ENCODE measurements at regions not wholly inside any gene's neighbourhood (a gene's known extent, or its start where the extent isn't known, plus 50 kb on each side); places are given as distances from the start of the nearest gene placed in this dataset.

GRCh38 chr18:75931079-75931478, 503.6 kb upstream of the SMIM21 start:
- intact Hi-C loops (cut with DNase I; ENCODE audit: low total_unique reads): no loop called here
- Histone ChIP-seq H3K27ac (no peak overlapping the region), H3K4me1 (no peaks in the 10 kb centered on the region), H3K27me3 (no peaks in the 10 kb centered on the region), H3K4me3 (no peak overlapping the region), H3K36me3 (ENCODE audit: low read depth, missing control alignments) (no peaks in the 10 kb centered on the region), H3K9me3 (no peaks in the 10 kb centered on the region)
- no peak for DNase-seq
- no peak for TF ChIP-seq POLR2A (IDR thresholded peaks at IDR 0.05)
- TF ChIP-seq, protein P1, sequence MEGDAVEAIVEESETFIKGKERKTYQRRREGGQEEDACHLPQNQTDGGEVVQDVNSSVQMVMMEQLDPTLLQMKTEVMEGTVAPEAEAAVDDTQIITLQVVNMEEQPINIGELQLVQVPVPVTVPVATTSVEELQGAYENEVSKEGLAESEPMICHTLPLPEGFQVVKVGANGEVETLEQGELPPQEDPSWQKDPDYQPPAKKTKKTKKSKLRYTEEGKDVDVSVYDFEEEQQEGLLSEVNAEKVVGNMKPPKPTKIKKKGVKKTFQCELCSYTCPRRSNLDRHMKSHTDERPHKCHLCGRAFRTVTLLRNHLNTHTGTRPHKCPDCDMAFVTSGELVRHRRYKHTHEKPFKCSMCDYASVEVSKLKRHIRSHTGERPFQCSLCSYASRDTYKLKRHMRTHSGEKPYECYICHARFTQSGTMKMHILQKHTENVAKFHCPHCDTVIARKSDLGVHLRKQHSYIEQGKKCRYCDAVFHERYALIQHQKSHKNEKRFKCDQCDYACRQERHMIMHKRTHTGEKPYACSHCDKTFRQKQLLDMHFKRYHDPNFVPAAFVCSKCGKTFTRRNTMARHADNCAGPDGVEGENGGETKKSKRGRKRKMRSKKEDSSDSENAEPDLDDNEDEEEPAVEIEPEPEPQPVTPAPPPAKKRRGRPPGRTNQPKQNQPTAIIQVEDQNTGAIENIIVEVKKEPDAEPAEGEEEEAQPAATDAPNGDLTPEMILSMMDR (IDR thresholded peaks at IDR 0.05): no peak
- WGBS, 2 donors: 88 to 95% methylated on average over 2 of the region's 2 CpGs

- no peaks in the 10 kb centered on the region for H3K36me3 ChIP-seq (ENCODE audit: low read depth, missing control alignments)
- no peak overlapping the region for H3K27ac ChIP-seq
- H3K4me1 ChIP-seq: no peaks in the 10 kb centered on the region
- WGBS, 2 donors: 53 to 55% methylated on average over 2 of the region's 2 CpGs
- no peaks in the 10 kb centered on the region for H3K27me3 ChIP-seq
- intact Hi-C loops (cut with DNase I; ENCODE audit: low total_unique reads): no loop called here
- H3K4me3 ChIP-seq: no peak overlapping the region
- TF ChIP-seq POLR2A (IDR thresholded peaks at IDR 0.05): no peak
- TF ChIP-seq, protein P1 (IDR thresholded peaks at IDR 0.05): no peak
- no peak for DNase-seq
- no peaks in the 10 kb centered on the region for H3K9me3 ChIP-seq
Observed at GRCh38 chr18:75928706-75929105, 501.2 kb upstream of the SMIM21 start.

- H3K4me1 ChIP-seq: no peaks in the 10 kb centered on the region
- no peak for DNase-seq
- H3K27me3 ChIP-seq: no peaks in the 10 kb centered on the region
- H3K4me3 ChIP-seq: no peak overlapping the region
- no peaks in the 10 kb centered on the region for H3K9me3 ChIP-seq
- intact Hi-C loops (cut with DNase I; ENCODE audit: low total_unique reads): no loop called here
- no peak for TF ChIP-seq POLR2A (IDR thresholded peaks at IDR 0.05)
- TF ChIP-seq, protein P1 (IDR thresholded peaks at IDR 0.05): no peak
- H3K27ac ChIP-seq: no peak overlapping the region
- no peaks in the 10 kb centered on the region for H3K36me3 ChIP-seq (ENCODE audit: low read depth, missing control alignments)
- 68 to 69% methylated on average over 5 of the region's 5 CpGs for WGBS, 2 donors
Observed at GRCh38 chr18:75927791-75928190, 500.3 kb upstream of the SMIM21 start.

DNA sequence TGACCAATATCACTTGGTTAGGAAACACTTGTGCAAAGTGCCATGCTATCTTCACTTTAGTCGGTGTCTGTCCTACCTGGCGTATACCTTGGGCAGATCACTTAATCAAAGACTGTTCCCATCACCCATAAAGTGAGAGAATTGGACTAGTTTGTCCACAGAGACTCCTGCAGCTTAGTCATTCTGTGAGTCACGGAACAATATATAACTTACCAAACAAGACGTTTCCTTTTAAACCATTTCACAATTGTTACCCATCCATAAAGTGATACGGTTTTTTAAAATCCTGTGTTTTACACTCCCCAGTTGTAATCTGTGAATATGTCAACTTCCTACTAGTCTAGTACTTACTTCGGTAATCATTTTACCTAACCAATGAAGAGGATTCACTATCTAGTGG, 499.3 kb upstream of the SMIM21 start:
- 93 to 94% methylated on average over 6 of the region's 6 CpGs for WGBS, 2 donors
- no peaks in the 10 kb centered on the region for H3K9me3 ChIP-seq
- DNase-seq: no peak
- intact Hi-C loops (cut with DNase I; ENCODE audit: low total_unique reads): no loop called here
- no peaks in the 10 kb centered on the region for H3K36me3 ChIP-seq (ENCODE audit: low read depth, missing control alignments)
- no peak overlapping the region for H3K4me3 ChIP-seq
- H3K27me3 ChIP-seq: no peaks in the 10 kb centered on the region
- no peaks in the 10 kb centered on the region for H3K4me1 ChIP-seq
- H3K27ac ChIP-seq: no peak overlapping the region
- TF ChIP-seq, protein P1 (IDR thresholded peaks at IDR 0.05): no peak
- TF ChIP-seq POLR2A (IDR thresholded peaks at IDR 0.05): no peak

- Histone ChIP-seq H3K27me3 (no peaks in the 10 kb centered on the region), H3K27ac (no peak overlapping the region), H3K36me3 (ENCODE audit: low read depth, missing control alignments) (no peaks in the 10 kb centered on the region), H3K4me1 (no peaks in the 10 kb centered on the region), H3K9me3 (no peaks in the 10 kb centered on the region), H3K4me3 (no peak overlapping the region)
- intact Hi-C loops (cut with DNase I; ENCODE audit: low total_unique reads): no loop called here
- 32 to 34% methylated on average over 4 of the region's 4 CpGs for WGBS, 2 donors
- DNase-seq: peak; percentile 29
- TF ChIP-seq POLR2A (IDR thresholded peaks at IDR 0.05): no peak
- TF ChIP-seq, protein P1 (IDR thresholded peaks at IDR 0.05): no peak
Observed at GRCh38 chr18:75923169-75923568, 495.7 kb upstream of the SMIM21 start.
